Neural cell (in vitro differentiated cells): ENCODE measurements at regions not wholly inside any gene's neighbourhood (a gene's known extent, or its start where the extent isn't known, plus 50 kb on each side); places are given as distances from the start of the nearest gene placed in this dataset.

Experiments
- H2AFZ ChIP-seq: fragments of 200-600, 300-800 bp; sonication (generic), shearing (Covaris generic); 2 replicates; pipeline ENCODE4 v1.6.0; 2014; ENCODE audit warnings: low read depth, mild to moderate bottlenecking, antibody characterized with exemption, low read length, moderate library complexity
- H3F3A ChIP-seq: fragments of 200-600 bp; shearing (Covaris generic); 2 replicates; pipeline ENCODE4 v1.6.1; 2016; ENCODE audit warnings: mild to moderate bottlenecking, moderate library complexity, mixed read lengths, antibody characterized with exemption, low read length; ENCODE audit not compliant: insufficient read depth, poor library complexity, severe bottlenecking
- H3K27ac ChIP-seq: fragments of 200-600, 300-800 bp; sonication (generic), shearing (Covaris generic); 2 replicates; pipeline ENCODE4 v1.5.1; 2014; ENCODE audit warnings: mild to moderate bottlenecking, low read length, moderate library complexity
- H3K27me3 ChIP-seq: fragments of 300-800, 200-600 bp; sonication (generic), shearing (Covaris generic); 2 replicates; pipeline ENCODE4 v1.6.0; 2014; ENCODE audit warnings: mild to moderate bottlenecking, low read depth, low read length, moderate library complexity; ENCODE audit not compliant: insufficient read depth
- H3K36me3 ChIP-seq: fragments of 300-800, 200-600 bp; sonication (generic), shearing (Covaris generic); 2 replicates; pipeline ENCODE4 v1.5.1; 2014; ENCODE audit warnings: mild to moderate bottlenecking, antibody characterized with exemption, low read length, moderate library complexity; ENCODE audit not compliant: insufficient read depth
- H3K4me2 ChIP-seq: fragments of 300-800, 200-600 bp; sonication (generic), shearing (Covaris generic); 2 replicates; pipeline ENCODE4 v1.6.0; 2014; ENCODE audit warnings: mild to moderate bottlenecking, low read length
- H3K4me3 ChIP-seq: fragments of 300-800, 200-600 bp; sonication (generic), shearing (Covaris generic); 2 replicates; pipeline ENCODE4 v1.5.1; 2014; ENCODE audit warnings: mild to moderate bottlenecking, low read length, moderate library complexity
- H3K79me2 ChIP-seq: fragments of 200-600 bp; shearing (Covaris generic); replicated peaks from 2 replicates; pipeline ENCODE4 v1.6.0; 2014; ENCODE audit warnings: mild to moderate bottlenecking, low read length, moderate library complexity; ENCODE audit not compliant: insufficient read depth
- H3K9ac ChIP-seq: fragments of 300-800, 200-600 bp; sonication (generic), shearing (Covaris generic); 2 replicates; pipeline ENCODE4 v1.6.1; 2016; ENCODE audit warnings: mild to moderate bottlenecking, low read length, mixed read lengths
- H3K9me2 ChIP-seq: fragments of 200-600 bp; shearing (Covaris generic); 2 replicates; pipeline ENCODE4 v1.6.1; 2016; ENCODE audit warnings: mild to moderate bottlenecking, low read length, mixed read lengths; ENCODE audit not compliant: insufficient read depth
- H3K9me3 ChIP-seq: fragments of 200-600, 300-800 bp; sonication (generic), shearing (Covaris generic); 2 replicates; pipeline ENCODE4 v1.6.1; 2016; ENCODE audit warnings: mild to moderate bottlenecking, mixed run types, low read length, moderate library complexity, mixed read lengths
- H4K20me1 ChIP-seq: fragments of 200-600 bp; shearing (Covaris generic); 2 replicates; pipeline ENCODE4 v1.6.1; 2016; ENCODE audit warnings: mild to moderate bottlenecking, mixed run types; ENCODE audit not compliant: insufficient read depth
- EP300 ChIP-seq: fragments of 450-650 bp; conservative IDR thresholded peaks from 2 replicates; pipeline ENCODE4 v1.6.1; 2014; ENCODE audit warnings: antibody characterized with exemption, mild to moderate bottlenecking, moderate library complexity; ENCODE audit not compliant: poor library complexity, severe bottlenecking
- EZH2 ChIP-seq: fragments of 200-600, 300-800 bp; shearing (Covaris generic), sonication (generic); IDR thresholded peaks from 2 replicates; pipeline ENCODE4 v1.6.1; 2014; ENCODE audit warnings: antibody characterized with exemption, low read length, borderline replicate concordance, mild to moderate bottlenecking; ENCODE audit not compliant: insufficient read depth, poor library complexity, severe bottlenecking
- MXI1 ChIP-seq: fragments of 450-650 bp; conservative IDR thresholded peaks from 2 replicates; pipeline ENCODE4 v1.6.1; 2014; ENCODE audit warnings: antibody characterized with exemption, mild to moderate bottlenecking; ENCODE audit not compliant: poor library complexity, severe bottlenecking
- POLR2AphosphoS5 ChIP-seq: IDR thresholded peaks from 2 replicates; pipeline ENCODE4 v1.6.1; 2012
- RAD21 ChIP-seq: fragments of 450-650 bp; conservative IDR thresholded peaks from 2 replicates; pipeline ENCODE4 v1.6.1; 2014; ENCODE audit warnings: antibody characterized with exemption, mild to moderate bottlenecking, moderate library complexity
- REST ChIP-seq: IDR thresholded peaks from 2 replicates; pipeline ENCODE4 v1.6.1; 2012; ENCODE audit warnings: borderline replicate concordance
- SMC3 ChIP-seq: fragments of 450-650 bp; conservative IDR thresholded peaks from 2 replicates; pipeline ENCODE4 v1.6.1; 2014; ENCODE audit warnings: antibody characterized with exemption, mild to moderate bottlenecking, moderate library complexity; ENCODE audit not compliant: poor library complexity
- TAF1 ChIP-seq: IDR thresholded peaks from 2 replicates; pipeline ENCODE4 v1.6.1; 2012; ENCODE audit warnings: low read depth
- TF ChIP-seq, protein P1 (sequence below): fragments of 450-650 bp; IDR thresholded peaks from 2 replicates; pipeline ENCODE4 v1.5.1; 2014; ENCODE audit warnings: antibody characterized with exemption, mild to moderate bottlenecking, moderate library complexity; ENCODE audit not compliant: poor library complexity, severe bottlenecking

GRCh38 chr3:82143661-82144412 is 382.4 kb upstream of the GBE1 start:
- no peaks in the 10 kb centered on the region for H3F3A ChIP-seq
- no peak overlapping the region for H2AFZ ChIP-seq
- H3K4me2 ChIP-seq = no peak overlapping the region
- no peak overlapping the region for H3K9ac ChIP-seq
- no peak overlapping the region for H3K4me3 ChIP-seq
- H3K9me3 ChIP-seq = no peaks in the 10 kb centered on the region
- no peaks in the 10 kb centered on the region for H4K20me1 ChIP-seq
- H3K9me2 ChIP-seq = no peaks in the 10 kb centered on the region
- TF ChIP-seq SMC3 = no peak
- no peak for TF ChIP-seq EP300
- no peak for TF ChIP-seq REST
- TF ChIP-seq MXI1 = no peak
- no peak for TF ChIP-seq RAD21
- no peak for TF ChIP-seq EZH2
- TF ChIP-seq, protein P1, sequence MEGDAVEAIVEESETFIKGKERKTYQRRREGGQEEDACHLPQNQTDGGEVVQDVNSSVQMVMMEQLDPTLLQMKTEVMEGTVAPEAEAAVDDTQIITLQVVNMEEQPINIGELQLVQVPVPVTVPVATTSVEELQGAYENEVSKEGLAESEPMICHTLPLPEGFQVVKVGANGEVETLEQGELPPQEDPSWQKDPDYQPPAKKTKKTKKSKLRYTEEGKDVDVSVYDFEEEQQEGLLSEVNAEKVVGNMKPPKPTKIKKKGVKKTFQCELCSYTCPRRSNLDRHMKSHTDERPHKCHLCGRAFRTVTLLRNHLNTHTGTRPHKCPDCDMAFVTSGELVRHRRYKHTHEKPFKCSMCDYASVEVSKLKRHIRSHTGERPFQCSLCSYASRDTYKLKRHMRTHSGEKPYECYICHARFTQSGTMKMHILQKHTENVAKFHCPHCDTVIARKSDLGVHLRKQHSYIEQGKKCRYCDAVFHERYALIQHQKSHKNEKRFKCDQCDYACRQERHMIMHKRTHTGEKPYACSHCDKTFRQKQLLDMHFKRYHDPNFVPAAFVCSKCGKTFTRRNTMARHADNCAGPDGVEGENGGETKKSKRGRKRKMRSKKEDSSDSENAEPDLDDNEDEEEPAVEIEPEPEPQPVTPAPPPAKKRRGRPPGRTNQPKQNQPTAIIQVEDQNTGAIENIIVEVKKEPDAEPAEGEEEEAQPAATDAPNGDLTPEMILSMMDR = no peak
- no peak for TF ChIP-seq TAF1
- no peak for TF ChIP-seq POLR2AphosphoS5
- no peaks in the 10 kb centered on the region for H3K27me3 ChIP-seq
- no peaks in the 10 kb centered on the region for H3K36me3 ChIP-seq
- H3K79me2 ChIP-seq = no peaks in the 10 kb centered on the region
- no peak overlapping the region for H3K27ac ChIP-seq

GRCh38 chr3:82141592-82141991 is 380.1 kb upstream of the GBE1 start:
- no peak overlapping the region for H2AFZ ChIP-seq
- no peaks in the 10 kb centered on the region for H3K79me2 ChIP-seq
- H3K9me2 ChIP-seq = no peaks in the 10 kb centered on the region
- no peaks in the 10 kb centered on the region for H3F3A ChIP-seq
- H3K9ac ChIP-seq = no peak overlapping the region
- H3K4me2 ChIP-seq = no peak overlapping the region
- H3K27ac ChIP-seq = no peak overlapping the region
- H3K27me3 ChIP-seq = no peaks in the 10 kb centered on the region
- no peaks in the 10 kb centered on the region for H3K9me3 ChIP-seq
- no peaks in the 10 kb centered on the region for H3K36me3 ChIP-seq
- H3K4me3 ChIP-seq = no peak overlapping the region
- H4K20me1 ChIP-seq = no peaks in the 10 kb centered on the region
- TF ChIP-seq, protein P1 = no peak
- no peak for TF ChIP-seq EZH2
- no peak for TF ChIP-seq RAD21
- TF ChIP-seq MXI1 = no peak
- TF ChIP-seq POLR2AphosphoS5 = no peak
- no peak for TF ChIP-seq EP300
- no peak for TF ChIP-seq REST
- TF ChIP-seq SMC3 = no peak
- TF ChIP-seq TAF1 = no peak
